ENCODE measurements at regions not wholly inside any gene's neighbourhood (a gene's known extent, or its start where the extent isn't known, plus 50 kb on each side); places are given as distances from the start of the nearest gene placed in this dataset. TPM values are rescaled to one million over a fixed set of nuclear protein-coding genes. Genes with fewer than 3 reads are reported as not detected.

- no peak overlapping the region for H3K27ac Mint-ChIP-seq
- DNase-seq (ENCODE audit: extremely low spot score, unreplicated experiment): no peak
- H3K9me3 Mint-ChIP-seq: peaks cover 8% of the 10 kb centered on the region
- no peaks in the 10 kb centered on the region for H3K36me3 Mint-ChIP-seq
- H3K4me1 Mint-ChIP-seq (ENCODE audit: unreplicated experiment): no peaks in the 10 kb centered on the region
- TF ChIP-seq CTCF (conservative IDR thresholded peaks at IDR 0.05): no peak
- H3K27me3 Mint-ChIP-seq: peaks cover 31% of the 10 kb centered on the region
- H3K4me3 Mint-ChIP-seq: no peak overlapping the region
These were observed 53.4 kb upstream of the IGLL5 start for GRCh38 chr22:22834204-22834603.

GRCh38 chr22:22834783-22835182 lies 52.8 kb upstream of the IGLL5 start:
- Mint-ChIP-seq H3K27ac (no peak overlapping the region), H3K9me3 (peaks cover 8% of the 10 kb centered on the region), H3K4me3 (no peak overlapping the region), H3K27me3 (peaks cover 31% of the 10 kb centered on the region), H3K36me3 (no peaks in the 10 kb centered on the region), H3K4me1 (ENCODE audit: unreplicated experiment) (no peaks in the 10 kb centered on the region)
- TF ChIP-seq CTCF (conservative IDR thresholded peaks at IDR 0.05): no peak
- peak; percentile 36 for DNase-seq (ENCODE audit: extremely low spot score, unreplicated experiment)

- no peak for TF ChIP-seq CTCF (conservative IDR thresholded peaks at IDR 0.05)
- DNase-seq (ENCODE audit: extremely low spot score, unreplicated experiment): peak; percentile 36
- H3K27ac Mint-ChIP-seq: no peak overlapping the region
- H3K9me3 Mint-ChIP-seq: peaks cover 8% of the 10 kb centered on the region
- H3K4me3 Mint-ChIP-seq: no peak overlapping the region
- peaks cover 33% of the 10 kb centered on the region for H3K27me3 Mint-ChIP-seq
- no peaks in the 10 kb centered on the region for H3K36me3 Mint-ChIP-seq
- H3K4me1 Mint-ChIP-seq (ENCODE audit: unreplicated experiment): no peaks in the 10 kb centered on the region
These were observed 52.4 kb upstream of the IGLL5 start for GRCh38 chr22:22835242-22835641.

- Mint-ChIP-seq H3K27ac (no peak overlapping the region), H3K36me3 (no peaks in the 10 kb centered on the region), H3K27me3 (peaks cover 29% of the 10 kb centered on the region), H3K4me3 (no peak overlapping the region), H3K4me1 (ENCODE audit: unreplicated experiment) (no peaks in the 10 kb centered on the region), H3K9me3 (peaks cover 4% of the 10 kb centered on the region)
- DNase-seq (ENCODE audit: extremely low spot score, unreplicated experiment): no peak
- TF ChIP-seq CTCF (conservative IDR thresholded peaks at IDR 0.05): no peak
These were observed 51.8 kb upstream of the IGLL5 start for GRCh38 chr22:22835771-22836291.

GRCh38 chr22:22836635-22837034 lies 51.0 kb upstream of the IGLL5 start:
- H3K27me3 Mint-ChIP-seq: peaks cover 31% of the 10 kb centered on the region
- no peak for TF ChIP-seq CTCF (conservative IDR thresholded peaks at IDR 0.05)
- DNase-seq (ENCODE audit: extremely low spot score, unreplicated experiment): peak; percentile 29
- H3K4me3 Mint-ChIP-seq: no peak overlapping the region
- H3K27ac Mint-ChIP-seq: no peak overlapping the region
- H3K4me1 Mint-ChIP-seq (ENCODE audit: unreplicated experiment): no peaks in the 10 kb centered on the region
- no peaks in the 10 kb centered on the region for H3K36me3 Mint-ChIP-seq
- no peaks in the 10 kb centered on the region for H3K9me3 Mint-ChIP-seq

Small RNA genes in the stretch of these regions (microRNA-seq; reads per million reads assigned to microRNA genes)
- gene MIR650: not detected
